KMS-11 (cell line): ENCODE measurements at regions not wholly inside any gene's neighbourhood (a gene's known extent, or its start where the extent isn't known, plus 50 kb on each side); places are given as distances from the start of the nearest gene placed in this dataset.
"Not testable (repeated sequence)": the region's sequence is repeated elsewhere in the genome, so short reads cannot be mapped to it uniquely, and the experiment has no call there.

ENCODE experiments used
- H2AFZ ChIP-seq: fragments of 200-600 bp; sonication (generic); 2 replicates; pipeline ENCODE4 v1.6.1; 2016; ENCODE audit warnings: antibody characterized with exemption, mixed run types, low read depth
- H3K27ac ChIP-seq: fragments of 200-600 bp; sonication (generic); 2 replicates; pipeline ENCODE4 v1.6.1; 2016; ENCODE audit warnings: mild to moderate bottlenecking, mixed run types
- H3K27me3 ChIP-seq: fragments of 200-600 bp; sonication (generic); 2 replicates; pipeline ENCODE4 v1.6.1; 2017; ENCODE audit warnings: mild to moderate bottlenecking, low read depth, mixed run types, moderate library complexity; ENCODE audit not compliant: insufficient read depth
- H3K36me3 ChIP-seq: fragments of 200-600 bp; sonication (generic); 2 replicates; pipeline ENCODE4 v1.6.1; 2017; ENCODE audit warnings: mild to moderate bottlenecking, mixed run types; ENCODE audit not compliant: insufficient read depth
- H3K4me1 ChIP-seq: fragments of 200-600 bp; sonication (generic); 2 replicates; pipeline ENCODE4 v1.6.1; 2016; ENCODE audit warnings: mild to moderate bottlenecking, low read depth, mixed run types; ENCODE audit not compliant: poor library complexity, severe bottlenecking
- H3K4me2 ChIP-seq: fragments of 200-600 bp; sonication (generic); 2 replicates; pipeline ENCODE4 v1.7.0; 2016; ENCODE audit warnings: mild to moderate bottlenecking, mixed run types
- H3K4me3 ChIP-seq: fragments of 200-600 bp; sonication (generic); IDR thresholded peaks from 2 replicates; pipeline ENCODE4 v1.6.1; 2017; ENCODE audit warnings: low read depth, low read length, mixed read lengths; ENCODE audit not compliant: insufficient read depth
- H3K79me2 ChIP-seq: fragments of 200-600 bp; sonication (generic); 2 replicates; pipeline ENCODE4 v1.6.1; 2016; ENCODE audit warnings: low read depth, mixed run types; ENCODE audit not compliant: insufficient read depth
- H3K9ac ChIP-seq: fragments of 200-600 bp; sonication (generic); 2 replicates; pipeline ENCODE4 v1.6.1; 2016; ENCODE audit warnings: mild to moderate bottlenecking, mixed run types
- H4K20me1 ChIP-seq: fragments of 200-600 bp; sonication (generic); 2 replicates; pipeline ENCODE4 v1.6.1; 2016; ENCODE audit warnings: mild to moderate bottlenecking, mixed run types; ENCODE audit not compliant: insufficient read depth
- CTCF ChIP-seq: fragments of 200-600 bp; sonication (generic); conservative IDR thresholded peaks from 2 replicates; pipeline ENCODE4 v1.6.1; 2017; ENCODE audit warnings: low read depth, mild to moderate bottlenecking, antibody characterized with exemption, low read length, moderate library complexity, mixed read lengths

GRCh38 chr4:79820427-79820826 is 252.6 kb downstream of the ANTXR2 start:
- no peaks in the 10 kb centered on the region for H3K4me1 ChIP-seq
- no peak overlapping the region for H3K9ac ChIP-seq
- no peak overlapping the region for H3K27ac ChIP-seq
- no peaks in the 10 kb centered on the region for H3K36me3 ChIP-seq
- no peaks in the 10 kb centered on the region for H4K20me1 ChIP-seq
- H3K79me2 ChIP-seq: no peaks in the 10 kb centered on the region
- no peak overlapping the region for H2AFZ ChIP-seq
- H3K4me3 ChIP-seq: no peak overlapping the region
- no peaks in the 10 kb centered on the region for H3K27me3 ChIP-seq
- H3K4me2 ChIP-seq: no peak overlapping the region
- no peak for TF ChIP-seq CTCF

- not testable (repeated sequence) for H3K27me3 ChIP-seq, H2AFZ ChIP-seq, H3K36me3 ChIP-seq, H3K27ac ChIP-seq, H3K9ac ChIP-seq, H4K20me1 ChIP-seq, H3K79me2 ChIP-seq, H3K4me3 ChIP-seq, H3K4me1 ChIP-seq, H3K4me2 ChIP-seq
Observed at GRCh38 chr4:79807933-79808332, 265.1 kb downstream of the ANTXR2 start.

GRCh38 chr4:79798047-79798446 is 275.0 kb downstream of the ANTXR2 start:
- Histone ChIP-seq H3K79me2 (no peaks in the 10 kb centered on the region), H4K20me1 (no peaks in the 10 kb centered on the region), H3K27me3 (no peaks in the 10 kb centered on the region), H2AFZ (no peak overlapping the region), H3K27ac (no peak overlapping the region), H3K4me2 (no peak overlapping the region), H3K4me3 (no peak overlapping the region), H3K9ac (no peak overlapping the region), H3K36me3 (no peaks in the 10 kb centered on the region), H3K4me1 (no peaks in the 10 kb centered on the region)
- no peak for TF ChIP-seq CTCF

GRCh38 chr4:79796948-79797347 is 276.1 kb downstream of the ANTXR2 start:
- Histone ChIP-seq H3K79me2 (no peaks in the 10 kb centered on the region), H3K9ac (no peak overlapping the region), H3K36me3 (no peaks in the 10 kb centered on the region), H3K27me3 (no peaks in the 10 kb centered on the region), H3K27ac (no peak overlapping the region), H3K4me2 (no peak overlapping the region), H3K4me1 (no peaks in the 10 kb centered on the region), H2AFZ (no peak overlapping the region), H4K20me1 (no peaks in the 10 kb centered on the region), H3K4me3 (no peak overlapping the region)
- TF ChIP-seq CTCF: no peak

GRCh38 chr4:79788884-79789283 is 284.1 kb downstream of the ANTXR2 start:
- no peak overlapping the region for H3K4me2 ChIP-seq
- H3K36me3 ChIP-seq: no peaks in the 10 kb centered on the region
- H3K27ac ChIP-seq: no peak overlapping the region
- TF ChIP-seq CTCF: no peak
- no peaks in the 10 kb centered on the region for H4K20me1 ChIP-seq
- no peaks in the 10 kb centered on the region for H3K79me2 ChIP-seq
- H3K4me3 ChIP-seq: no peak overlapping the region
- H3K9ac ChIP-seq: no peak overlapping the region
- no peaks in the 10 kb centered on the region for H3K4me1 ChIP-seq
- H3K27me3 ChIP-seq: no peaks in the 10 kb centered on the region
- no peak overlapping the region for H2AFZ ChIP-seq
